Erythroblast (primary cell): ENCODE measurements at regions not wholly inside any gene's neighbourhood (a gene's known extent, or its start where the extent isn't known, plus 50 kb on each side); places are given as distances from the start of the nearest gene placed in this dataset.

Source experiments
- GATA1 ChIP-seq: IDR thresholded peaks from 2 replicates; pipeline ENCODE4 v1.6.1; 2011; ENCODE audit warnings: low read depth, mild to moderate bottlenecking, control low read depth, low read length, moderate library complexity
- POLR2A ChIP-seq: IDR thresholded peaks from 2 replicates; pipeline ENCODE4 v1.6.1; 2011; ENCODE audit warnings: mild to moderate bottlenecking, low read length

GRCh38 chr16:85355515-85355837 is 243.2 kb upstream of the CIBAR2 start:
- no peak for TF ChIP-seq POLR2A
- TF ChIP-seq GATA1: no peak
